ENCODE measurements at regions not wholly inside any gene's neighbourhood (a gene's known extent, or its start where the extent isn't known, plus 50 kb on each side); places are given as distances from the start of the nearest gene placed in this dataset.

GRCh38 chr13:109517517-109517916, 268.9 kb downstream of the IRS2 start:
- TF ChIP-seq GATA3 (IDR thresholded peaks at IDR 0.05; ENCODE audit: low read depth, low read length) = no peak
- TF ChIP-seq GATA2 (IDR thresholded peaks at IDR 0.05; ENCODE audit: low read depth, low read length) = no peak
